MM.1S (cell line): ENCODE measurements at regions not wholly inside any gene's neighbourhood (a gene's known extent, or its start where the extent isn't known, plus 50 kb on each side); places are given as distances from the start of the nearest gene placed in this dataset.

ENCODE experiments used
- DNase-seq: peaks from one replicate; pipeline ENCODE4 v3.0.0-alpha.2; 2015
- H2AFZ ChIP-seq: fragments of 300-600 bp; sonication (generic); 2 replicates; pipeline ENCODE4 v1.6.0; 2016; ENCODE audit warnings: antibody characterized with exemption, low read length
- H3F3A ChIP-seq: fragments of 300-600 bp; sonication (generic); 2 replicates; pipeline ENCODE4 v1.6.1; 2016; ENCODE audit warnings: mild to moderate bottlenecking, antibody characterized with exemption, low read length, moderate library complexity, mixed read lengths; ENCODE audit not compliant: insufficient read depth
- H3K27ac ChIP-seq: fragments of 300-600 bp; sonication (generic); 2 replicates; pipeline ENCODE4 v1.5.1; 2016; ENCODE audit warnings: mild to moderate bottlenecking, low read length
- H3K27me3 ChIP-seq: fragments of 300-600 bp; sonication (generic); replicated peaks from 2 replicates; pipeline ENCODE4 v1.6.0; 2016; ENCODE audit warnings: low read length; ENCODE audit not compliant: insufficient read depth
- H3K36me3 ChIP-seq: fragments of 300-600 bp; sonication (generic); replicated peaks from 2 replicates; pipeline ENCODE4 v1.6.1; 2016; ENCODE audit warnings: mild to moderate bottlenecking, low read length, mixed read lengths; ENCODE audit not compliant: insufficient read depth
- H3K4me1 ChIP-seq: fragments of 300-600 bp; sonication (generic); 2 replicates; pipeline ENCODE4 v1.6.1; 2016; ENCODE audit warnings: low read length, mixed read lengths
- H3K4me2 ChIP-seq: fragments of 300-600 bp; sonication (generic); 2 replicates; pipeline ENCODE4 v1.6.0; 2016; ENCODE audit warnings: low read depth, low read length
- H3K4me3 ChIP-seq: fragments of 300-600 bp; sonication (generic); 2 replicates; pipeline ENCODE4 v1.5.1; 2016; ENCODE audit warnings: low read length, mixed read lengths
- H3K79me2 ChIP-seq: fragments of 300-600 bp; sonication (generic); 2 replicates; pipeline ENCODE4 v1.6.1; 2016; ENCODE audit warnings: mixed run types, low read length, mixed read lengths
- H3K9ac ChIP-seq: fragments of 300-600 bp; sonication (generic); 2 replicates; pipeline ENCODE4 v1.6.1; 2016; ENCODE audit warnings: low read length, mixed read lengths
- H3K9me2 ChIP-seq: fragments of 300-600 bp; sonication (generic); replicated peaks from 2 replicates; pipeline ENCODE4 v1.6.1; 2016; ENCODE audit warnings: mild to moderate bottlenecking, low read length, mixed read lengths; ENCODE audit not compliant: insufficient read depth
- H3K9me3 ChIP-seq: fragments of 300-600 bp; sonication (generic); replicated peaks from 2 replicates; pipeline ENCODE4 v1.6.1; 2016; ENCODE audit warnings: mild to moderate bottlenecking, low read length, mixed read lengths; ENCODE audit not compliant: insufficient read depth
- H4K20me1 ChIP-seq: fragments of 300-600 bp; sonication (generic); 2 replicates; pipeline ENCODE4 v1.6.1; 2016; ENCODE audit warnings: mild to moderate bottlenecking, low read length, moderate library complexity, mixed read lengths; ENCODE audit not compliant: insufficient read depth
- EZH2 ChIP-seq: fragments of 300-600 bp; sonication (generic); optimal IDR thresholded peaks from 2 replicates; pipeline ENCODE3; 2017; ENCODE audit warnings: low read depth, mild to moderate bottlenecking, antibody characterized with exemption, low read length, mixed read lengths
- EZH2phosphoT487 ChIP-seq: fragments of 300-600 bp; sonication (generic); IDR thresholded peaks from 2 replicates; pipeline ENCODE4 v1.6.1; 2018; ENCODE audit warnings: antibody characterized with exemption, low read length
- TF ChIP-seq, protein P1 (sequence below): fragments of 300-600 bp; sonication (generic); IDR thresholded peaks from 2 replicates; pipeline ENCODE4 v1.5.1; 2016; ENCODE audit warnings: antibody characterized with exemption, low read length, mixed read lengths

DNA sequence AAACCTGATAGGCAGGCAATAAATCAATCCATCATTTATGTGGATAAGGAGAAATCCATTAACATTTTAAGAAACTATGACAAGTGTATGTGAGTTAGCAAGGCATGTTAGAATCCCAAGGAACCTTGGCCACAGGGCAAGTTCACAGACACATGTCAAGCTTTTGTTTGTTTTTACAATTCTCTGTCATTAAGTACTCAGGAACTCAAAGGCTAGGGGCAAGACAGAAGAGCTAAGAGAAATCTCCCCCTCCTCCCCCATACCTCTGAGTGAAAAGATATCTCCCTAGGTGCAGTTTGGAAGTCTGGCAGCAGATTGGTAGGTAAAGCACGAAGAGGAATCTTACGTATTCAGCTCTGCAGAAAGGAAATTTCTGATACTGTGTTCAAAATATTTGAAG is 348.1 kb downstream of the IRS1 start:
- no peak overlapping the region for H2AFZ ChIP-seq
- H3K36me3 ChIP-seq: no peaks in the 10 kb centered on the region
- H3K9ac ChIP-seq: no peak overlapping the region
- no peak for DNase-seq
- H4K20me1 ChIP-seq: no peaks in the 10 kb centered on the region
- no peaks in the 10 kb centered on the region for H3K9me3 ChIP-seq
- no peak overlapping the region for H3K4me3 ChIP-seq
- TF ChIP-seq EZH2 (no peak), EZH2phosphoT487 (no peak)
- TF ChIP-seq, protein P1, sequence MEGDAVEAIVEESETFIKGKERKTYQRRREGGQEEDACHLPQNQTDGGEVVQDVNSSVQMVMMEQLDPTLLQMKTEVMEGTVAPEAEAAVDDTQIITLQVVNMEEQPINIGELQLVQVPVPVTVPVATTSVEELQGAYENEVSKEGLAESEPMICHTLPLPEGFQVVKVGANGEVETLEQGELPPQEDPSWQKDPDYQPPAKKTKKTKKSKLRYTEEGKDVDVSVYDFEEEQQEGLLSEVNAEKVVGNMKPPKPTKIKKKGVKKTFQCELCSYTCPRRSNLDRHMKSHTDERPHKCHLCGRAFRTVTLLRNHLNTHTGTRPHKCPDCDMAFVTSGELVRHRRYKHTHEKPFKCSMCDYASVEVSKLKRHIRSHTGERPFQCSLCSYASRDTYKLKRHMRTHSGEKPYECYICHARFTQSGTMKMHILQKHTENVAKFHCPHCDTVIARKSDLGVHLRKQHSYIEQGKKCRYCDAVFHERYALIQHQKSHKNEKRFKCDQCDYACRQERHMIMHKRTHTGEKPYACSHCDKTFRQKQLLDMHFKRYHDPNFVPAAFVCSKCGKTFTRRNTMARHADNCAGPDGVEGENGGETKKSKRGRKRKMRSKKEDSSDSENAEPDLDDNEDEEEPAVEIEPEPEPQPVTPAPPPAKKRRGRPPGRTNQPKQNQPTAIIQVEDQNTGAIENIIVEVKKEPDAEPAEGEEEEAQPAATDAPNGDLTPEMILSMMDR: no peak
- H3K79me2 ChIP-seq: no peaks in the 10 kb centered on the region
- no peak overlapping the region for H3K4me2 ChIP-seq
- H3K4me1 ChIP-seq: no peaks in the 10 kb centered on the region
- no peaks in the 10 kb centered on the region for H3K27me3 ChIP-seq
- H3K27ac ChIP-seq: no peak overlapping the region
- H3F3A ChIP-seq: no peaks in the 10 kb centered on the region
- no peaks in the 10 kb centered on the region for H3K9me2 ChIP-seq

GRCh38 chr2:226450141-226450540 is 349.5 kb downstream of the IRS1 start:
- no peak for TF ChIP-seq EZH2
- TF ChIP-seq EZH2phosphoT487: no peak
- TF ChIP-seq, protein P1: no peak

DNA sequence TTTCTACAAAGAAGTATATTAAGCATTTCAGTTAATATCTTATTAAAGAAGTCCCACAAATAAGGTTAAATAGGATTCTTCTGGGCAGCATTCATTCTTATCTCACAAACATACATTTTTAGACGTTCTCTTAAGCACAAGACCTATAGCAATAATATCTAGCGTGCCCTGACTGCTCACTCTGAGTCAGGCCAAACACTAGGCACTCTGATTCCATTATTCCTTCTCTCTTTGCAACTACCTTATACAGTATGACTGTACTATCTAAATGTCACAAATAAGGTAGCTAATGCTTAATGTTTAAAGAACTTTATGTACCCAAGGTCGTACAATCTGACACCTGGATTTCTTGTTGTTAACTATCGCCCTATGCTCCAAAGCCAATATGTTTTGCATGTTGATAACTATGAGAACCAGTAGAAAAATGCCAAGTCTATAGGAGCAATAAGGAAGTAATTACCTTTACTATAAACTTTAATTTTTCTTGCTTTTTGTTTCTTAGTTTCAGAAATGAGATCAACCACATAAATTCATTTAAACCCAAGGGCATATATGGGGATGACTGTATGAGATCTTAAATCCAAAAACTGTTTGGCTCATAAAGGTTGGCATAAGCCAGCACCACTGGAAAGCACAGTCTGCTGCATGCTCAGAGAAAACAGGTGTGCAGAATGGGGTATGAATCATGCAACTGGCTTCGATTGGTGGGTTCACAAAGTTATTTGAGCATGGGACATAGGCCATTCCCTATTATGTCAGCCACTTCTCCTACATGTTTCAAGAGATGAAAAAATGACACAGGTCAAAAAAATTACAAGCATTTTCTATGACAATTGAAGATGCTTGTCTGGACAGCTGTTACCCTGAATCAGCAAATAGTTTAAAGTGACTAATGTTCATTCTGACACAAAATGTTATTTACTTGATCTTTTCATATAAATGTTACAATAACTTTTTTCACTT is 352.0 kb downstream of the IRS1 start:
- no peaks in the 10 kb centered on the region for H3K9me2 ChIP-seq
- no peaks in the 10 kb centered on the region for H3K27me3 ChIP-seq
- TF ChIP-seq, protein P1: no peak
- TF ChIP-seq EZH2phosphoT487: no peak
- no peak for TF ChIP-seq EZH2
- no peak overlapping the region for H2AFZ ChIP-seq
- no peak for DNase-seq
- H3K9me3 ChIP-seq: no peaks in the 10 kb centered on the region
- no peak overlapping the region for H3K4me2 ChIP-seq
- no peaks in the 10 kb centered on the region for H4K20me1 ChIP-seq
- no peaks in the 10 kb centered on the region for H3F3A ChIP-seq
- no peaks in the 10 kb centered on the region for H3K4me1 ChIP-seq
- H3K79me2 ChIP-seq: no peaks in the 10 kb centered on the region
- H3K36me3 ChIP-seq: no peaks in the 10 kb centered on the region
- no peak overlapping the region for H3K4me3 ChIP-seq
- H3K27ac ChIP-seq: no peak overlapping the region
- H3K9ac ChIP-seq: no peak overlapping the region

More at GRCh38 chr2:226450141-226450540, 349.5 kb downstream of the IRS1 start:
- Histone ChIP-seq H3K4me1 (no peaks in the 10 kb centered on the region), H3K4me3 (no peak overlapping the region), H3K36me3 (no peaks in the 10 kb centered on the region), H2AFZ (no peak overlapping the region), H3K9me3 (no peaks in the 10 kb centered on the region), H3K9me2 (no peaks in the 10 kb centered on the region), H3K9ac (no peak overlapping the region), H3F3A (no peaks in the 10 kb centered on the region), H3K27ac (no peak overlapping the region), H3K27me3 (no peaks in the 10 kb centered on the region), H3K79me2 (no peaks in the 10 kb centered on the region), H3K4me2 (no peak overlapping the region), H4K20me1 (no peaks in the 10 kb centered on the region)
- DNase-seq: no peak
